AG04449 (cell line): ENCODE measurements at regions not wholly inside any gene's neighbourhood (a gene's known extent, or its start where the extent isn't known, plus 50 kb on each side); places are given as distances from the start of the nearest gene placed in this dataset.
A peak's percentile ranks its signal among the peaks of the same experiment; 100 is the strongest.
"Not testable (repeated sequence)": the region's sequence is repeated elsewhere in the genome, so short reads cannot be mapped to it uniquely, and the experiment has no call there.

ENCODE experiments used
- CTCF ChIA-PET: fragments of 350-600 bp; formaldehyde crosslinking; extraction: SDS; loops from one replicate; lab custom pipeline; 2021; ENCODE audit warnings: antibody characterized with exemption; lab: Yijun Ruan, JAX
- POLR2A ChIA-PET: fragments of 400-600, 350-600 bp; formaldehyde crosslinking; extraction: SDS; loops from one replicate; lab custom pipeline; 2020; ENCODE audit warnings: antibody characterized with exemption, inconsistent platforms; lab: Yijun Ruan, JAX
- DNase-seq: peaks from one replicate; pipeline ENCODE4 v3.0.0-alpha.2; 2010; ENCODE audit warnings: low read depth, low spot score
- H3K4me3 ChIP-seq: 2 replicates; pipeline ENCODE4 v1.5.1; 2011; ENCODE audit warnings: low read depth, mild to moderate bottlenecking, control low read depth, low read length
- CTCF ChIP-seq: IDR thresholded peaks from one replicate; pipeline ENCODE4 v1.5.1; 2011; ENCODE audit warnings: mild to moderate bottlenecking, moderate library complexity, low read length, control low read depth, inconsistent platforms; ENCODE audit not compliant: insufficient read depth; ENCODE audit errors: missing control alignments

DNA sequence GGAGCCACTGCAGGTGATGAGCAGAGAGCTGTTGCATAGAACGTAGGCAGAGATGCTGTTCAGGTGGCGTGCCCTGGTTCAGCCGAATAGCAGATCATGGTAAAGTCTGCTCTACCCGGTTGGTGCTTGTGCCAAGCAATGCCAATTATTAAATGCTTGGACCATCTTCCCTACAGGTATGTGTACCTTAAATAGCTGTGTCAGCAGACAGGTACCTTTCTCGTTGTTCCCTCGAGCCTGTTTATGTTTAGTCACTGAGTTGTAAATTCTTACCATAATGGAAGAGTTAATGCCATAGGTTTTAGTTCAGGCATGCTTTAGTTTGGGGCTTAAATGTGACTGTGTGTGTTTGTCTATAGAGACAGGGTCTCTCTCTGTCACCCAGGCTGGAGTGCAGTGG, 112.5 kb upstream of the CPM start:
- ChIA-PET CTCF (interaction anchor here (1.6 kb wide), 1 partner anchor 25 kb away, joined by 5 read pairs; no protein-coding TSS in a partner anchor), POLR2A (no interaction called here)
- no peak for DNase-seq
- no peak overlapping the region for H3K4me3 ChIP-seq
- no peak for TF ChIP-seq CTCF

DNA sequence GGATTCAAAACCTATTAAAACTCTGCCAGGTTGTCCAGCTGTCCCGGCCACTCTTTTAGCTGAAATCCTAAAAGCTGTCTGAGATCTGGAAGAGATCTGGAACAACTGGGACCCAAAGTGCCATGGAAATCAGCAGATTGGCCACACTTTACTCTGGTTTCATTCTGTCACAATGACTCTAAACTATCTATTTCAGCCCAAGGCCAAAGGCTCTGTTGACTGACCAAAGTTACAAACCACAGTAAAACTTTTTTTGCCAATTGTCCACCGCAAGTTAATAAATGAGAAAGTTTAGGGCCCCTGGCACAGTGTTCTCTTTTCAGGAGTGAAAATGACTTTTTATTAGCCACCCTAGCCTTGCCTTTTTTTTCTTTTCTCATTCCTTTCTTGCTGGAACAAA, 113.4 kb upstream of the CPM start:
- POLR2A ChIA-PET = no interaction called here
- DNase-seq = no peak
- TF ChIP-seq CTCF = no peak
- H3K4me3 ChIP-seq = no peak overlapping the region
- CTCF ChIA-PET = interaction anchor here (1.6 kb wide), 1 partner anchor 24 kb away, joined by 5 read pairs; no protein-coding TSS in a partner anchor

- no peak overlapping the region for H3K4me3 ChIP-seq
- ChIA-PET CTCF (interaction anchor here (1.1 to 1.6 kb wide), 2 partner anchors 23 to 182 kb away, joined by 3 to 5 read pairs; no protein-coding TSS in a partner anchor), POLR2A (no interaction called here)
- no peak for TF ChIP-seq CTCF
- DNase-seq = no peak
These were observed 113.9 kb upstream of the CPM start for GRCh38 chr12:69046920-69047319.

GRCh38 chr12:69047990-69048389, 115.0 kb upstream of the CPM start:
- no peak for DNase-seq
- POLR2A ChIA-PET = no interaction called here
- CTCF ChIA-PET = interaction anchor here (1.1 kb wide), 1 partner anchor 183 kb away, joined by 3 read pairs; no protein-coding TSS in a partner anchor
- H3K4me3 ChIP-seq = no peak overlapping the region
- TF ChIP-seq CTCF = no peak

- POLR2A ChIA-PET, CTCF ChIA-PET, H3K4me3 ChIP-seq, DNase-seq: not testable (repeated sequence)
These were observed 116.9 kb upstream of the CPM start for GRCh38 chr12:69049855-69050254.

DNA sequence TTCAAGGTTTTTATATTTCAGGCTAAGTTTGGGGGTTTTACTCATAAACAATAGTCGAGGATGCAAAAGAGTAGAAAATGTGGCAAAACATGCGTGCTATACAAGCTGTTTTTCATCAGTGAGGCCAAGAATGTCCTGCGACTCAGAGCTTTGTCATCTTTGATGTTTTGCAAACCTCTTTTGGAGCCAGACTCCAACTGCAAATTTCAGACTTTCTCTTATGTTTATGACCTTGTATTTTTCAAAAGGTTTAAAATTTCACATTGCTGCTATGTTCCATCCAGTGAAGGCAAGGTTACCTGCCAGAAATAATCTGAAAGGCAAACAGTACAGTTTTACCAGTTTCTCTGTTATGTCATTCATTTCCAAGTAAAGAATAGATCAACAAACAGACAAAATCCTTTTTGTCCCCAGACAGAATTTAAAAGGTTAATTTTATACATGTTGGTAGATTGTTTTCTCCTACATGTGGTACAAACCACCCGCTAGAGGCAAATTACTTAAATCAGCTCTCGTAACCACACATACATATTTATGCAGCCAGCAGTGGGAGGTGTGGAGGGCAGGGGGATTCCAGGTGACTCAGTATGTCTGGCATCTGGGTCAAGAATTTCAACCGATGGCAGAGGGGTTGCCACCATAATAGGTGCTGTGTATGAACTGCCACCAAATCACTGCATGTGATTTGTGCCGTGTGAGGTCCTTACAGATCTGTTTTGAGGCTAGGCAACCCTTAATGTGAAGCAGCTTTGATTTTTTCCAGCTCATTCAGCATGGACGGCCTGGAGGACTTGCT, 119.8 kb upstream of the CPM start:
- ChIA-PET CTCF (interaction anchor here (0.9 to 1.2 kb wide), 2 partner anchors 10 to 21 kb away, joined by 3 read pairs; no protein-coding TSS in a partner anchor), POLR2A (no interaction called here)
- TF ChIP-seq CTCF = no peak
- no peak overlapping the region for H3K4me3 ChIP-seq
- peak; percentile 67 for DNase-seq
